HL-60 (cell line): ENCODE measurements at regions not wholly inside any gene's neighbourhood (a gene's known extent, or its start where the extent isn't known, plus 50 kb on each side); places are given as distances from the start of the nearest gene placed in this dataset.

ENCODE experiments used
- GABPA ChIP-seq: IDR thresholded peaks from 2 replicates; pipeline ENCODE4 v1.6.1; 2012; ENCODE audit warnings: low read depth
- POLR2AphosphoS5 ChIP-seq: IDR thresholded peaks from 2 replicates; pipeline ENCODE4 v1.6.1; 2012; ENCODE audit warnings: low read depth
- REST ChIP-seq: IDR thresholded peaks from 2 replicates; pipeline ENCODE4 v1.6.1; 2012; ENCODE audit warnings: low read depth; ENCODE audit not compliant: insufficient replicate concordance
- TF ChIP-seq, protein P1 (sequence below): IDR thresholded peaks from one replicate; pipeline ENCODE4 v1.5.1; 2011; ENCODE audit warnings: low read length, control low read depth, inconsistent platforms; ENCODE audit not compliant: insufficient read depth

DNA sequence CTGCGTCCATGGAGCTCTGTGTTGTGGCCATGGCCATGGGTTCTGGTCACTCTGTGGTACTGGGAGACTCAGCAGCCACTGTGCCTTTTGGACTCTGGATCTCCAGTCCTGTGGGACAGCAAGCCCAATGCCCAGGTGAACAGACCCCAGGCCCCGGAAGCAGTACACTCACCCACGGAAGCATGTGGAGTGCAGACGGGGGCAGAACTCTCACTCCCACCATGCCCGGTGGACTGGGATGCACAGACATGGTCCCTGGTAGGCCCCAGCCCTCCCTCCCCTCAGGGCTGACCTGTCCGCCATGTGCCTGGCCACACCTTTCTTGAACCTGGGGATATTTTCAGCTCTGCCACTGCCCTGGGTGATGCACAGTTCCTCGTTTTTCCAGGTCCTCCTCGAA lies 163.3 kb downstream of the URI1 start:
- TF ChIP-seq, protein P1, sequence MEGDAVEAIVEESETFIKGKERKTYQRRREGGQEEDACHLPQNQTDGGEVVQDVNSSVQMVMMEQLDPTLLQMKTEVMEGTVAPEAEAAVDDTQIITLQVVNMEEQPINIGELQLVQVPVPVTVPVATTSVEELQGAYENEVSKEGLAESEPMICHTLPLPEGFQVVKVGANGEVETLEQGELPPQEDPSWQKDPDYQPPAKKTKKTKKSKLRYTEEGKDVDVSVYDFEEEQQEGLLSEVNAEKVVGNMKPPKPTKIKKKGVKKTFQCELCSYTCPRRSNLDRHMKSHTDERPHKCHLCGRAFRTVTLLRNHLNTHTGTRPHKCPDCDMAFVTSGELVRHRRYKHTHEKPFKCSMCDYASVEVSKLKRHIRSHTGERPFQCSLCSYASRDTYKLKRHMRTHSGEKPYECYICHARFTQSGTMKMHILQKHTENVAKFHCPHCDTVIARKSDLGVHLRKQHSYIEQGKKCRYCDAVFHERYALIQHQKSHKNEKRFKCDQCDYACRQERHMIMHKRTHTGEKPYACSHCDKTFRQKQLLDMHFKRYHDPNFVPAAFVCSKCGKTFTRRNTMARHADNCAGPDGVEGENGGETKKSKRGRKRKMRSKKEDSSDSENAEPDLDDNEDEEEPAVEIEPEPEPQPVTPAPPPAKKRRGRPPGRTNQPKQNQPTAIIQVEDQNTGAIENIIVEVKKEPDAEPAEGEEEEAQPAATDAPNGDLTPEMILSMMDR = no peak
- TF ChIP-seq POLR2AphosphoS5 = no peak
- TF ChIP-seq GABPA = no peak
- TF ChIP-seq REST = no peak
